GM12878 (cell line): ENCODE measurements at regions not wholly inside any gene's neighbourhood (a gene's known extent, or its start where the extent isn't known, plus 50 kb on each side); places are given as distances from the start of the nearest gene placed in this dataset.
A peak's percentile ranks its signal among the peaks of the same experiment; 100 is the strongest.

Experiments used
- ATAC-seq: fragments of 200-7000 bp; cut with Tn5 transposase; 3 replicates; pipeline ENCODE4 v1.9.1; 2020; ENCODE audit warnings: mild to moderate bottlenecking, moderate library complexity
- BruUV-seq: library from RNA; stranded (reverse); fragments of 400-500 nt; replicated peaks from 2 replicates; lab custom pipeline; 2021; lab: Mats Ljungman, UMichigan
- CTCF ChIA-PET: fragments of 300-600 bp; sonication (Branson Sonifier 250); formaldehyde crosslinking; extraction: SDS; loops from one replicate; lab custom pipeline; 2021; ENCODE audit warnings: inconsistent platforms; lab: Yijun Ruan, JAX
- POLR2A ChIA-PET: fragments of 350-600 bp; formaldehyde crosslinking; extraction: SDS; loops from one replicate; lab custom pipeline; 2021; ENCODE audit warnings: inconsistent platforms; lab: Charles Lee
- RAD21 ChIA-PET: fragments of 300-600 bp; sonication (Branson Sonifier 250); formaldehyde crosslinking; loops from one replicate; lab custom pipeline; 2023; ENCODE audit warnings: antibody characterized with exemption; ENCODE audit not compliant: unreplicated experiment; lab: Charles Lee
- SMC1A ChIA-PET: fragments of 300-600 bp; sonication (Branson Sonifier 250); formaldehyde crosslinking; loops from one replicate; lab custom pipeline; 2023; ENCODE audit not compliant: unreplicated experiment, uncharacterized antibody; lab: Charles Lee
- DNase-seq: peaks from one replicate; pipeline ENCODE4 v3.0.0-alpha.2; 2011; ENCODE audit warnings: low read depth, low spot score
- FAIRE-seq: peaks from 3 replicates; lab custom pipeline; 2011; peaks lifted over from hg19 to GRCh38; lab: Jason Lieb, UNC
- H2AFZ ChIP-seq: 2 replicates; pipeline ENCODE4 v1.6.0; 2011; ENCODE audit warnings: low read depth, low read length, control low read depth; ENCODE audit not compliant: control insufficient read depth
- H3K27ac ChIP-seq: 2 replicates; pipeline ENCODE4 v1.5.1; 2011; ENCODE audit warnings: control low read depth; ENCODE audit not compliant: control insufficient read depth, insufficient read depth
- H3K27me3 ChIP-seq, 2 experiments: replicated peaks in 1 of 2; 2 replicates each; pipeline versions ENCODE4 v1.6.0 to v1.6.1; 2011; ENCODE audit warnings: low read length in 1 of 2; ENCODE audit not compliant: control insufficient read depth in 2 of 2, insufficient read depth in 2 of 2
- H3K36me3 ChIP-seq, 2 experiments: 2 replicates each; pipeline ENCODE4 v1.5.1; 2011; ENCODE audit warnings: low read length in 1 of 2; ENCODE audit not compliant: control insufficient read depth in 2 of 2, insufficient read depth in 2 of 2
- H3K4me1 ChIP-seq: 2 replicates; pipeline ENCODE4 v1.6.1; 2011; ENCODE audit warnings: mild to moderate bottlenecking, low read length, moderate library complexity, mixed read lengths; ENCODE audit not compliant: control insufficient read depth, insufficient read depth
- H3K4me2 ChIP-seq: 2 replicates; pipeline ENCODE4 v1.6.0; 2011; ENCODE audit warnings: control low read depth; ENCODE audit not compliant: control insufficient read depth, insufficient read depth
- H3K4me3 ChIP-seq: fragments of 200-600 bp; sonication (generic); 2 replicates; pipeline ENCODE4 v1.5.1; 2016
- H3K79me2 ChIP-seq: 2 replicates; pipeline ENCODE4 v1.6.0; 2011; ENCODE audit warnings: low read length; ENCODE audit not compliant: control insufficient read depth, insufficient read depth
- H3K9ac ChIP-seq: 2 replicates; pipeline ENCODE4 v1.8.0; 2011; ENCODE audit warnings: low read length, control low read depth, mixed read lengths; ENCODE audit not compliant: control insufficient read depth, insufficient read depth
- H3K9me3 ChIP-seq: replicated peaks from 3 replicates; pipeline ENCODE4 v1.5.1; 2011; ENCODE audit warnings: mild to moderate bottlenecking, low read length; ENCODE audit not compliant: control insufficient read depth, insufficient read depth
- H4K20me1 ChIP-seq: 2 replicates; pipeline ENCODE4 v1.6.0; 2011; ENCODE audit not compliant: control insufficient read depth, insufficient read depth
- CHD4 ChIP-seq: fragments of 200-600 bp; sonication (generic); IDR thresholded peaks from 2 replicates; pipeline ENCODE4 v1.6.1; 2016; ENCODE audit warnings: mild to moderate bottlenecking
- GABPA ChIP-seq: IDR thresholded peaks from 2 replicates; pipeline ENCODE4 v1.6.1; 2014; ENCODE audit warnings: antibody characterized with exemption, low read depth, mild to moderate bottlenecking, inconsistent platforms
- HDAC2 ChIP-seq: fragments of 200-600 bp; sonication (generic); IDR thresholded peaks from 2 replicates; pipeline ENCODE4 v1.6.1; 2017
- IRF3 ChIP-seq: fragments of 450-650 bp; IDR thresholded peaks from 2 replicates; pipeline ENCODE4 v1.6.1; 2014; ENCODE audit warnings: mild to moderate bottlenecking
- MEF2B ChIP-seq: fragments of 450-650 bp; IDR thresholded peaks from 2 replicates; pipeline ENCODE4 v1.6.1; 2018; ENCODE audit warnings: mild to moderate bottlenecking, moderate library complexity; ENCODE audit not compliant: partially characterized antibody, poor library complexity, severe bottlenecking
- MYC ChIP-seq: IDR thresholded peaks from 2 replicates; pipeline ENCODE4 v1.6.1; 2011; ENCODE audit warnings: mild to moderate bottlenecking, low read length, moderate library complexity, inconsistent platforms; ENCODE audit not compliant: insufficient read depth, insufficient replicate concordance, insufficient read length, severe bottlenecking
- NFXL1 ChIP-seq: fragments of 450-650 bp; IDR thresholded peaks from 2 replicates; pipeline ENCODE4 v1.6.1; 2017; ENCODE audit warnings: antibody characterized with exemption, mild to moderate bottlenecking, borderline replicate concordance
- NRF1 ChIP-seq: conservative IDR thresholded peaks from 2 replicates; pipeline ENCODE4 v1.6.1; 2011; ENCODE audit warnings: mild to moderate bottlenecking, low read depth, low read length, improper control_type of control experiment
- PAX8 ChIP-seq: fragments of 450-650 bp; IDR thresholded peaks from 2 replicates; pipeline ENCODE4 v1.6.1; 2017; ENCODE audit warnings: mild to moderate bottlenecking, moderate library complexity
- SKIL ChIP-seq: fragments of 450-650 bp; IDR thresholded peaks from 2 replicates; pipeline ENCODE4 v1.6.1; 2017; ENCODE audit warnings: mild to moderate bottlenecking, low read depth, inconsistent platforms; ENCODE audit not compliant: poor library complexity, severe bottlenecking
- SMAD5 ChIP-seq: IDR thresholded peaks from 2 replicates; pipeline ENCODE4 v1.6.1; 2016; ENCODE audit warnings: antibody characterized with exemption, low read depth
- SREBF1 ChIP-seq: IDR thresholded peaks from 2 replicates; pipeline ENCODE4 v1.6.1; 2012; ENCODE audit warnings: mild to moderate bottlenecking, low read length
- SRF ChIP-seq, 2 experiments: IDR thresholded peaks; 2 replicates each; pipeline ENCODE4 v1.6.1; 2011; ENCODE audit warnings: low read depth in 2 of 2, low read length in 2 of 2, mild to moderate bottlenecking in 1 of 2, moderate library complexity in 1 of 2
- ZBTB33 ChIP-seq: fragments of 450-650 bp; IDR thresholded peaks from 2 replicates; pipeline ENCODE4 v1.6.1; 2017; ENCODE audit warnings: mild to moderate bottlenecking
- ZBTB4 ChIP-seq: fragments of 450-650 bp; formaldehyde crosslinking; IDR thresholded peaks from 2 replicates; pipeline ENCODE4 v1.4.0; 2022; ENCODE audit warnings: mild to moderate bottlenecking, moderate library complexity
- ZNF24 ChIP-seq: fragments of 450-650 bp; IDR thresholded peaks from 2 replicates; pipeline ENCODE4 v1.6.1; 2017; ENCODE audit warnings: antibody characterized with exemption, mild to moderate bottlenecking
- WGBS: methylation state at CpG from one replicate; pipeline ENCODE4 v1.1.6; 2016; ENCODE audit warnings: low lambda C conversion rate; ENCODE audit not compliant: insufficient replicate concordance, insufficient coverage; ENCODE audit errors: missing lambda C conversion rate; 5-methylcytosine and 5-hydroxymethylcytosine counted together
- in situ Hi-C: fragments of 300-500 bp; cut with MboI; formaldehyde crosslinking; loops from 9 replicates; pipeline ENCODE4 v1.14.3; 2018; ENCODE audit warnings: mixed read lengths
- intact Hi-C: fragments of 100-400 bp; cut with micrococcal nuclease; formaldehyde crosslinking; loops from one replicate; pipeline ENCODE4 v1.14.2; 2022; ENCODE audit not compliant: unreplicated experiment

GRCh38 chr6:149166336-149166735 is 151.2 kb upstream of the TAB2 start (continued):
- TF ChIP-seq IRF3 (no peak), MEF2B (no peak), MYC (no peak), PAX8 (no peak), NRF1 (no peak), HDAC2 (no peak), SREBF1 (no peak), ZNF24 (no peak), CHD4 (no peak)

GRCh38 chr6:149166747-149167146 is 150.8 kb upstream of the TAB2 start:
- ATAC-seq: no peak
- Histone ChIP-seq H3K79me2 (no peaks in the 10 kb centered on the region), H3K27ac (no peak overlapping the region), H2AFZ (peak overlapping the region; percentile 24; the same call in 1 of the 2 replicates), H3K36me3 (no peaks in the 10 kb centered on the region), H3K9me3 (no peaks in the 10 kb centered on the region), H3K4me1 (peaks cover 8% of the 10 kb centered on the region; the same call in 1 of the 2 replicates), H3K9ac (no peak overlapping the region), H3K4me3 (no peak overlapping the region), H3K27me3 (no peaks in the 10 kb centered on the region), H4K20me1 (no peaks in the 10 kb centered on the region), H3K4me2 (no peak overlapping the region)
- RAD21 ChIA-PET: no interaction called here
- POLR2A ChIA-PET: no interaction called here
- SMC1A ChIA-PET: interaction anchor here (2.1 kb wide), 1 partner anchor 265 kb away, joined by 7 read pairs; no protein-coding TSS in a partner anchor
- no peak for FAIRE-seq
- in situ Hi-C loops (no loop called here), intact Hi-C loops (no loop called here)
- no peak for DNase-seq
- 59% methylated on average over 8 of the region's 8 CpGs for WGBS
- BruUV-seq: no TSS peak
- CTCF ChIA-PET: interaction anchor here (1.0 kb wide), 1 partner anchor 24 kb away, joined by 3 read pairs; no protein-coding TSS in a partner anchor
- TF ChIP-seq CHD4: no peak
- TF ChIP-seq ZBTB4 (CRISPR knock-in tag): no peak
- TF ChIP-seq ZBTB33: no peak
- TF ChIP-seq GABPA: no peak
- TF ChIP-seq SMAD5: no peak
- TF ChIP-seq SRF (IDR thresholded peaks at IDR 0.05; ENCODE audit: low read depth in 2 of 2, low read length in 2 of 2): no peak
- no peak for TF ChIP-seq NFXL1
- TF ChIP-seq SKIL: no peak
